CD4-positive, CD25-positive, alpha-beta regulatory T cell (primary cell): ENCODE measurements at regions not wholly inside any gene's neighbourhood (a gene's known extent, or its start where the extent isn't known, plus 50 kb on each side); places are given as distances from the start of the nearest gene placed in this dataset.
"Not testable (repeated sequence)": the region's sequence is repeated elsewhere in the genome, so short reads cannot be mapped to it uniquely, and the experiment has no call there.

Experiments used
- ATAC-seq, 2 donors: fragments of 150-1000 bp; cut with Tn5 transposase; one replicate each; pipeline ENCODE4 v1.10.0; 2021; ENCODE audit warnings: low read depth in 2 of 2, moderate number of reproducible peaks in 2 of 2, moderate library complexity in 1 of 2
- DNase-seq, 3 donors: peaks; one replicate each; pipeline versions ENCODE4 v3.0.0 to v3.0.0-alpha.2; 2012 to 2022; ENCODE audit warnings: mixed read lengths in 1 of 3
- H3K27ac ChIP-seq: one replicate; pipeline ENCODE4 v1.7.0; 2013; ENCODE audit warnings: mild to moderate bottlenecking, low read length; ENCODE audit not compliant: insufficient read depth, poor library complexity, severe bottlenecking
- H3K27me3 ChIP-seq: one replicate; pipeline ENCODE4 v1.7.0; 2013; ENCODE audit warnings: low read length; ENCODE audit not compliant: control insufficient read depth, insufficient read depth
- H3K36me3 ChIP-seq: one replicate; pipeline ENCODE4 v1.7.0; 2013; ENCODE audit warnings: mild to moderate bottlenecking, low read length, moderate library complexity; ENCODE audit not compliant: control insufficient read depth, insufficient read depth
- H3K4me1 ChIP-seq: 2 replicates; pipeline ENCODE4 v1.7.0; 2013; ENCODE audit warnings: mild to moderate bottlenecking, low read length; ENCODE audit not compliant: insufficient read depth, control insufficient read depth, poor library complexity, severe bottlenecking
- H3K4me3 ChIP-seq: one replicate; pipeline ENCODE4 v1.7.0; 2013; ENCODE audit warnings: low read depth, mild to moderate bottlenecking, low read length, moderate library complexity
- H3K9me3 ChIP-seq, 2 experiments: 1 replicate in 1 of 2; 2 replicates in 1 of 2; pipeline ENCODE4 v1.7.0; 2013; ENCODE audit warnings: low read length in 2 of 2, mild to moderate bottlenecking in 1 of 2, moderate library complexity in 1 of 2; ENCODE audit not compliant: control insufficient read depth in 2 of 2
- H3K27ac Mint-ChIP-seq, 3 donors: one replicate each; pipeline ENCODE4 v1.8.0; 2020 to 2022; ENCODE audit warnings: mild to moderate bottlenecking in 3 of 3, mixed read lengths in 3 of 3, moderate library complexity in 2 of 3
- H3K27me3 Mint-ChIP-seq: one replicate; pipeline ENCODE4 v1.8.0; 2022; ENCODE audit warnings: mild to moderate bottlenecking, mixed read lengths
- H3K36me3 Mint-ChIP-seq: one replicate; pipeline ENCODE4 v1.8.0; 2020; ENCODE audit warnings: mixed read lengths
- H3K4me1 Mint-ChIP-seq, 4 donors: one replicate each; pipeline ENCODE4 v1.8.0; 2020 to 2022; ENCODE audit warnings: mixed read lengths in 4 of 4, mild to moderate bottlenecking in 1 of 4
- H3K4me3 Mint-ChIP-seq, 4 donors: one replicate each; pipeline ENCODE4 v1.8.0; 2020 to 2022; ENCODE audit warnings: mild to moderate bottlenecking in 4 of 4, mixed read lengths in 4 of 4, moderate library complexity in 3 of 4
- H3K9me3 Mint-ChIP-seq, 7 donors: one replicate each; pipeline ENCODE4 v1.8.0; 2020 to 2022; ENCODE audit warnings: mixed read lengths in 7 of 7, mild to moderate bottlenecking in 3 of 7, moderate library complexity in 2 of 7

GRCh38 chr9:31032206-31032605 is 1352.2 kb upstream of the ACO1 start:
- no peaks in the 10 kb centered on the region for H3K27me3 Mint-ChIP-seq

DNA sequence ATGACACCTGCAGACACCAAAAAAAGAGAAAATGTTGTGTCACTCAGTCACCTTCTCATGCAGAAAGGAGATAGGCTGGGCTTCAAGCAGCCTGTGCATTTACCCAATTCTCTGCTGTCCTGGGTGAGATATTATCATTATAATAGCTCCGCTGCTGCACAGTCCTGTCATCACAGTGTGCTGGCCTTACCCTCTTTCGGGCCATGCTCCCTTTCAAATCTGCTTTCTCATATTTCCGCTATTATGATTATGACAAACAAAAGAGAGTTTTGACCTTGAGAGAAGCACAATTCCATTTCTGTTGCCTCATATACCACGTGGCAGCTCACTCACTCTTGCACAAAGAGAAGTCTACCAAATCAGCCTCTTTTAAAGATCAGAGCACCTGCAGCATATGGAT is 1350.1 kb upstream of the ACO1 start:
- Mint-ChIP-seq H3K4me1 (peaks cover 0 to 8% (median 4%) of the 10 kb centered on the region in 4 donors), H3K4me3 (no peak overlapping the region), H3K9me3 (no peaks in the 10 kb centered on the region), H3K27ac (no peak overlapping the region), H3K27me3 (no peaks in the 10 kb centered on the region), H3K36me3 (no peaks in the 10 kb centered on the region)
- no peaks in the 10 kb centered on the region for H3K27me3 ChIP-seq
- DNase-seq (no peak), ATAC-seq (no peak)
- H3K4me3 ChIP-seq, result peak overlapping the region; percentile 16
- no peaks in the 10 kb centered on the region for H3K36me3 ChIP-seq
- H3K4me1 ChIP-seq, result no peaks in the 10 kb centered on the region
- H3K27ac ChIP-seq, result no peak overlapping the region
- H3K9me3 ChIP-seq, result no peaks in the 10 kb centered on the region

More at GRCh38 chr9:31032206-31032605, 1352.2 kb upstream of the ACO1 start:
- H3K9me3 ChIP-seq, result no peaks in the 10 kb centered on the region
- no peaks in the 10 kb centered on the region for H3K27me3 ChIP-seq
- ATAC-seq, result no peak
- Mint-ChIP-seq H3K36me3 (no peaks in the 10 kb centered on the region), H3K9me3 (no peaks in the 10 kb centered on the region), H3K4me1 (peaks cover 0 to 8% (median 4%) of the 10 kb centered on the region in 4 donors), H3K4me3 (no peak overlapping the region), H3K27ac (no peak overlapping the region)
- no peak for DNase-seq
- H3K36me3 ChIP-seq, result no peaks in the 10 kb centered on the region
- no peaks in the 10 kb centered on the region for H3K4me1 ChIP-seq
- no peak overlapping the region for H3K27ac ChIP-seq
- no peak overlapping the region for H3K4me3 ChIP-seq

GRCh38 chr9:31040564-31040963 is 1343.9 kb upstream of the ACO1 start:
- H3K27me3 Mint-ChIP-seq, result no peaks in the 10 kb centered on the region

DNA sequence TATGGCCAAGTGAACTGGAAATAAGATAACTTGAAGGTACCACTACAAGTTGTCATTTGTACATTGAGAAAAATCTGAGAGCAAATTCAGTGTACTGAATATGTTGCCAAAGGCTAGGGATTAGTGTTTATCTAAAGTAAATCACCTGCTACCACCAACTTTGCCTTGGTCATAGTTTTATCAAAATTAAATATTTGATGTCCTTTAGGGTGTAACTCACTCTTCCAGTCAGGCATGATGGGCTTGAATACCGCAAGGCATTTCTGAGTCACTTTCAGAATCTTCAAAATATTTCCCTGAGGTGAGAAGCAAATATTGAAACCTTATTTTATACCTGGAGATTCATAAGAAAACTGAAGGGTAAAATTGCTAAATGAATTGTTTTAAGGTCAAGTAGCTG is 1338.6 kb upstream of the ACO1 start:
- Mint-ChIP-seq H3K36me3 (no peaks in the 10 kb centered on the region), H3K27me3 (no peaks in the 10 kb centered on the region), H3K27ac (no peak overlapping the region), H3K4me3 (no peak overlapping the region), H3K4me1 (no peaks in the 10 kb centered on the region), H3K9me3 (no peaks in the 10 kb centered on the region)
- DNase-seq (no peak), ATAC-seq (no peak)
- no peak overlapping the region for H3K27ac ChIP-seq
- H3K4me1 ChIP-seq, result no peaks in the 10 kb centered on the region
- no peaks in the 10 kb centered on the region for H3K9me3 ChIP-seq
- no peak overlapping the region for H3K4me3 ChIP-seq
- H3K27me3 ChIP-seq, result no peaks in the 10 kb centered on the region
- H3K36me3 ChIP-seq, result no peaks in the 10 kb centered on the region

More at GRCh38 chr9:31040564-31040963, 1343.9 kb upstream of the ACO1 start:
- Histone ChIP-seq H3K36me3 (no peaks in the 10 kb centered on the region), H3K4me1 (no peaks in the 10 kb centered on the region), H3K27ac (no peak overlapping the region), H3K27me3 (no peaks in the 10 kb centered on the region), H3K9me3 (no peaks in the 10 kb centered on the region), H3K4me3 (no peak overlapping the region)
- Mint-ChIP-seq H3K36me3 (no peaks in the 10 kb centered on the region), H3K27ac (no peak overlapping the region), H3K4me3 (no peak overlapping the region), H3K9me3 (no peaks in the 10 kb centered on the region), H3K4me1 (no peaks in the 10 kb centered on the region)
- ATAC-seq (no peak), DNase-seq (no peak)

DNA sequence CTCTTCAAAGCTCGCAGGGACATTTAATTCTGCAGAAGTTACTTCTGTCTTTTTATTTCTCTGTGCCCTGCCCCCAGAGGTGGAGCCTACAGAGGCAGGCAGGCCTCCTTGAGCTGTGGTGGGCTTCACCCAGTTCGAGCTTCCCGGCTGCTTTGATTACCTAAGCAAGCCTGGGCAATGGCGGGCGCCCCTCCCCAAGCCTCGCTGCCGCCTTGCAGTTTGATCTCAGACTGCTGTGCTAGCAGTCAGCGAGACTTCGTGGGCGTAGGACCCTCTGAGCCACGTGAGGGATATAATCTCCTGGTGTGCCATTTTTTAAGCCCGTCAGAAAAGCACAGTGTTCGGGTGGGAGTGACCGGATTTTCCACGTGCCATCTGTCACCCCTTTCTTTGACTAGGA is 1322.9 kb upstream of the ACO1 start:
- not testable (repeated sequence) for H3K9me3 Mint-ChIP-seq, H3K27me3 ChIP-seq, H3K27ac Mint-ChIP-seq, ATAC-seq, DNase-seq, H3K4me3 Mint-ChIP-seq, H3K36me3 Mint-ChIP-seq, H3K27me3 Mint-ChIP-seq, H3K27ac ChIP-seq, H3K4me3 ChIP-seq, H3K9me3 ChIP-seq, H3K4me1 Mint-ChIP-seq, H3K36me3 ChIP-seq, H3K4me1 ChIP-seq

DNA sequence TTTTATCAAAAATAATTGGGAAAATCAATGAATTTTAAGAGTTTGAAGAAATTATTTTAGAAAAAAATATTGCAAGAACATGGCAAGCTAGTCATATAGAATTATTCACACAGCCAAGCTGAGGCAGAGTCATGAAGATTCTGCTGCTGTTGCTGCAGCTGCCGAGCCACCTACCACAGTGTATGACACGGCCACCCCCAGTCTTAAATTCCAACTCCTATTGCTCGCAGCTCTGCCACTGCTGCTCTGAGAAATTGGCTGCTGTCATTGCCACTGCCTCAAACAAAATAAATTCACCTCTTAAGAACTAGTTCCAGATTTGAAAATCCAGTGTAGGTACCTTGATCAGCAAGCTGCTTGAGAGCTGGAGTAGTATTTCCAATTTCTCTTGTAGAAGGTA is 1318.8 kb upstream of the ACO1 start:
- Histone ChIP-seq H3K4me3 (no peak overlapping the region), H3K9me3 (no peaks in the 10 kb centered on the region), H3K27me3 (no peaks in the 10 kb centered on the region), H3K36me3 (no peaks in the 10 kb centered on the region), H3K4me1 (no peaks in the 10 kb centered on the region), H3K27ac (no peak overlapping the region)
- ATAC-seq, result no peak
- H3K4me1 Mint-ChIP-seq, result no peaks in the 10 kb centered on the region
- peaks cover 0 to 3% (median 0%) of the 10 kb centered on the region in 7 donors for H3K9me3 Mint-ChIP-seq
- no peak overlapping the region for H3K4me3 Mint-ChIP-seq
- no peaks in the 10 kb centered on the region for H3K27me3 Mint-ChIP-seq
- no peak overlapping the region for H3K27ac Mint-ChIP-seq
- H3K36me3 Mint-ChIP-seq, result no peaks in the 10 kb centered on the region
- no peak for DNase-seq

DNA sequence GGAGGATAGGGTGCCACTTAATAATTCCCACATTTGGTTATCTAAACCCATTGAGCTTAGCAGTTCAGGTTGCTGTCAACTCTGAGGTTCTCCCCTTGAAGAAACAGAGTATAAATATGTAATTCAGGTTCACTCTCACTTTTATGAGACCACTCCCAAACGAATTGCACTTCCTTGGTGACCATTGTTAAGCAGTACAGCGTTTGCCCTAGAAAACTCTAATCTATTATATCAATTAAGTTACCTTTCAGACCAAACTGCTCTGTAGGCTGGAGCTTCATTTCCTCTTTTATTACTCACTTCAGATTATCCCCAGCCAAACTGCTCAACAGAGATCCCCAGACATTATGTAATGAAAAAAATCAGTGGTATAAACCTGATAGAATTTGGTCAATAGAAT is 1317.0 kb upstream of the ACO1 start:
- Mint-ChIP-seq H3K4me1 (no peaks in the 10 kb centered on the region), H3K36me3 (no peaks in the 10 kb centered on the region), H3K4me3 (no peak overlapping the region), H3K9me3 (no peaks in the 10 kb centered on the region), H3K27ac (no peak overlapping the region), H3K27me3 (no peaks in the 10 kb centered on the region)
- DNase-seq (no peak), ATAC-seq (no peak)
- H3K27me3 ChIP-seq, result no peaks in the 10 kb centered on the region
- H3K9me3 ChIP-seq, result no peaks in the 10 kb centered on the region
- no peaks in the 10 kb centered on the region for H3K36me3 ChIP-seq
- no peak overlapping the region for H3K4me3 ChIP-seq
- H3K4me1 ChIP-seq, result no peaks in the 10 kb centered on the region
- no peak overlapping the region for H3K27ac ChIP-seq

DNA sequence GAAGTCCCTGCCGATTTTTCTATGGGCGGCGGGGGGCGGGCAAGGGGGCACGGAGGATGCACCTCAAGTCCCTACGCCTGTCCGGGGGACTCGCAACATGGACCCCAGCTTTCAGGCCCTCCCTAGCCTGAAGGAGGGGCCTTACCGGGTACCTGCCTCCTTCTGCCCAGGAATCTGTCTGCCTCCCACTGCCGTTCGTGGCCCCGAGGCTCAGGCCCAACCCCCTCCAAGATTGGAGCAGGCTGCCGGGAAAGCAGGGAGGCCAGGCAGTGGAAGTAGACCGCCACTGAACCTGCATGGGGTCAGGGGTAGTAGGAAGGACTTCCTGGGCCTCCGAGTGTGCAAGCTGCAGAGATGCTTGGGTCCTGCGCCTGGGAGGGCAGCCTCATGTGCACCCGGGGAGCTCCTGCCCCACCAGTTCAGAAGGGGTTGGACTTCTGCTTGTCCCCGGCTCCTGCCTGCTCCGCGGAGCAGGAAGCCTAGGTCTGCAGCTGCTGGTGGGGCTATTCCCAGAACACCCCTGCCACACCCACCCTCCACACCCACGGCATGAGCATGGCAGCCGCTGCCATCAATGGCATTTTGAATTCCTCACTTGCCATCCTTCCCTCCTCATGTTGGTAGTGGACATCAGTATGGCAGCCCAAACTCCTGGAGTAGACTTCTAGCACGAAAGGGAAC is 1312.7 kb upstream of the ACO1 start:
- H3K4me3 ChIP-seq, result no peak overlapping the region
- no peaks in the 10 kb centered on the region for H3K4me1 Mint-ChIP-seq
- H3K27ac ChIP-seq, result no peak overlapping the region
- no peaks in the 10 kb centered on the region for H3K36me3 ChIP-seq
- DNase-seq (no peak), ATAC-seq (no peak)
- H3K4me1 ChIP-seq, result no peaks in the 10 kb centered on the region
- no peak overlapping the region for H3K4me3 Mint-ChIP-seq
- H3K9me3 Mint-ChIP-seq, result no peaks in the 10 kb centered on the region
- H3K9me3 ChIP-seq, result no peaks in the 10 kb centered on the region
- H3K36me3 Mint-ChIP-seq, result no peaks in the 10 kb centered on the region
- no peak overlapping the region for H3K27ac Mint-ChIP-seq
- H3K27me3 Mint-ChIP-seq, result no peaks in the 10 kb centered on the region
- no peaks in the 10 kb centered on the region for H3K27me3 ChIP-seq
